ENCODE measurements at regions not wholly inside any gene's neighbourhood (a gene's known extent, or its start where the extent isn't known, plus 50 kb on each side); places are given as distances from the start of the nearest gene placed in this dataset.
"Not testable (repeated sequence)": the region's sequence is repeated elsewhere in the genome, so short reads cannot be mapped to it uniquely, and the experiment has no call there.

- not testable (repeated sequence) for H3K27ac ChIP-seq (ENCODE audit: low read depth, low read length); H3K27ac Mint-ChIP-seq (ENCODE audit: unreplicated experiment); H3K9me3 ChIP-seq (ENCODE audit: insufficient read depth, low read depth, low read length); H4K20me1 ChIP-seq (ENCODE audit: insufficient read depth, low read length); H3K27me3 Mint-ChIP-seq (ENCODE audit: low read depth, unreplicated experiment); FAIRE-seq; H3K27me3 ChIP-seq (ENCODE audit: insufficient read depth, low read length); H2AFZ ChIP-seq (ENCODE audit: low read depth, low read length); H3K79me2 ChIP-seq (ENCODE audit: insufficient read depth, low read length); H3K36me3 ChIP-seq (ENCODE audit: insufficient read depth, low read length); DNase-seq (ENCODE audit: low read depth); H3K9ac ChIP-seq (ENCODE audit: low read length); H3K36me3 Mint-ChIP-seq (ENCODE audit: low read depth, unreplicated experiment); H3K4me3 Mint-ChIP-seq (ENCODE audit: unreplicated experiment); H3K4me3 ChIP-seq (ENCODE audit: insufficient read depth, low read depth, low read length); H3K4me1 ChIP-seq (ENCODE audit: insufficient read depth, low read length); H3K4me2 ChIP-seq (ENCODE audit: low read length); H3K4me1 Mint-ChIP-seq (ENCODE audit: low read depth, unreplicated experiment); H3K9me3 Mint-ChIP-seq (ENCODE audit: unreplicated experiment)
Observed at GRCh38 chrX:83954116-83954515, 93.2 kb downstream of the CYLC1 start.

GRCh38 chrX:83966347-83966746 lies 105.4 kb downstream of the CYLC1 start:
- H3K4me1 Mint-ChIP-seq (ENCODE audit: low read depth, unreplicated experiment) = no peaks in the 10 kb centered on the region

DNA sequence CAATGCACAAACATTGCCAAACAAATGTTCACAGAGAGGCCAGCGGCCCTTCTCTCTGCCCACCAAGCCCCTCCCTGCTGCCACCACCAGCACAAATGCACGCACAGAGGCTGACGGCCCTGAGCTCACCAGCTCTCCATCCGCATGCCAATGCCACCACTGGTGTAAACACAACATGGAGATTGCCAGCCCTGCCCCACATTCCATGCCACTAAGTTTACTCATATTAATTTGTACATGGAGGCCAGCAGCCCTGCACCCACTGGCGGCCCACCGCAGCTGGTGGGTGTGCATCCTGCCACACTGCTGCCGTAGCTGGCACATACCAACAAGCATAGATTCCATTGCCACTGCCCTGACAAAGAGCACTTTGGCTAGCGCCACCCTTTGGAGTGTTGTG lies 124.0 kb downstream of the CYLC1 start:
- H3K79me2 ChIP-seq (ENCODE audit: insufficient read depth, low read length) = no peaks in the 10 kb centered on the region
- no peaks in the 10 kb centered on the region for H3K9me3 ChIP-seq (ENCODE audit: insufficient read depth, low read depth, low read length)

More at GRCh38 chrX:83966347-83966746, 105.4 kb downstream of the CYLC1 start:
- Mint-ChIP-seq H3K27ac (ENCODE audit: unreplicated experiment) (no peak overlapping the region), H3K36me3 (ENCODE audit: low read depth, unreplicated experiment) (no peaks in the 10 kb centered on the region), H3K27me3 (ENCODE audit: low read depth, unreplicated experiment) (no peaks in the 10 kb centered on the region), H3K4me3 (ENCODE audit: unreplicated experiment) (no peak overlapping the region), H3K9me3 (ENCODE audit: unreplicated experiment) (no peaks in the 10 kb centered on the region)
- no peaks in the 10 kb centered on the region for H3K4me1 ChIP-seq (ENCODE audit: insufficient read depth, low read length)
- H3K27ac ChIP-seq (ENCODE audit: low read depth, low read length) = no peak overlapping the region
- H3K79me2 ChIP-seq (ENCODE audit: insufficient read depth, low read length) = no peaks in the 10 kb centered on the region
- H2AFZ ChIP-seq (ENCODE audit: low read depth, low read length) = no peak overlapping the region
- peak; percentile 64 for FAIRE-seq
- H4K20me1 ChIP-seq (ENCODE audit: insufficient read depth, low read length) = no peaks in the 10 kb centered on the region
- no peaks in the 10 kb centered on the region for H3K36me3 ChIP-seq (ENCODE audit: insufficient read depth, low read length)
- H3K4me3 ChIP-seq (ENCODE audit: insufficient read depth, low read depth, low read length) = no peak overlapping the region
- no peak overlapping the region for H3K9ac ChIP-seq (ENCODE audit: low read length)
- no peak overlapping the region for H3K4me2 ChIP-seq (ENCODE audit: low read length)
- no peaks in the 10 kb centered on the region for H3K9me3 ChIP-seq (ENCODE audit: insufficient read depth, low read depth, low read length)
- DNase-seq (ENCODE audit: low read depth) = no peak
- no peak for TF ChIP-seq EZH2 (IDR thresholded peaks at IDR 0.05; ENCODE audit: insufficient read depth, low read length)
- TF ChIP-seq, protein P1, sequence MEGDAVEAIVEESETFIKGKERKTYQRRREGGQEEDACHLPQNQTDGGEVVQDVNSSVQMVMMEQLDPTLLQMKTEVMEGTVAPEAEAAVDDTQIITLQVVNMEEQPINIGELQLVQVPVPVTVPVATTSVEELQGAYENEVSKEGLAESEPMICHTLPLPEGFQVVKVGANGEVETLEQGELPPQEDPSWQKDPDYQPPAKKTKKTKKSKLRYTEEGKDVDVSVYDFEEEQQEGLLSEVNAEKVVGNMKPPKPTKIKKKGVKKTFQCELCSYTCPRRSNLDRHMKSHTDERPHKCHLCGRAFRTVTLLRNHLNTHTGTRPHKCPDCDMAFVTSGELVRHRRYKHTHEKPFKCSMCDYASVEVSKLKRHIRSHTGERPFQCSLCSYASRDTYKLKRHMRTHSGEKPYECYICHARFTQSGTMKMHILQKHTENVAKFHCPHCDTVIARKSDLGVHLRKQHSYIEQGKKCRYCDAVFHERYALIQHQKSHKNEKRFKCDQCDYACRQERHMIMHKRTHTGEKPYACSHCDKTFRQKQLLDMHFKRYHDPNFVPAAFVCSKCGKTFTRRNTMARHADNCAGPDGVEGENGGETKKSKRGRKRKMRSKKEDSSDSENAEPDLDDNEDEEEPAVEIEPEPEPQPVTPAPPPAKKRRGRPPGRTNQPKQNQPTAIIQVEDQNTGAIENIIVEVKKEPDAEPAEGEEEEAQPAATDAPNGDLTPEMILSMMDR (IDR thresholded peaks at IDR 0.05; ENCODE audit: insufficient read depth, low read depth, low read length) = no peak
- H3K27me3 ChIP-seq (ENCODE audit: insufficient read depth, low read length) = no peaks in the 10 kb centered on the region

DNA sequence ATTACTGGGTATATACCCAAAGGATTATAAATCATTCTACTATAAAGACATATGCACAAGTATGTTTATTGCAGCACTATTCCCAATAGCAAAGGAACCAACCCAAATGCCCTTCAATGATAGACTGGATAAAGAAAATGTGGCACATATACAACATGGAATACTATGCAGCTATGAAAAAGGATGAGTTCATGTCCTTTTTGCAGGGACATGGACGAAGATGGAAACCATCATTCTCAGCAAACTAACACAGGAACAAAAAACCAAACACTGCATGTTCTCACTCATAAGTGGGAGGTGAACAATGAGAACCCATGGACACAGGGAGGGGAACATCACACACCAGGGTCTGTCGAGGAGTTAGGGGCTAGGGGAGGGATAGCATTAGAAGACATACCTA lies 129.2 kb downstream of the CYLC1 start:
- H3K36me3 ChIP-seq (ENCODE audit: insufficient read depth, low read length); H3K27ac ChIP-seq (ENCODE audit: low read depth, low read length); H3K4me3 Mint-ChIP-seq (ENCODE audit: unreplicated experiment); H3K4me2 ChIP-seq (ENCODE audit: low read length); H3K27me3 Mint-ChIP-seq (ENCODE audit: low read depth, unreplicated experiment); H3K27ac Mint-ChIP-seq (ENCODE audit: unreplicated experiment); H3K4me3 ChIP-seq (ENCODE audit: insufficient read depth, low read depth, low read length); H3K9me3 Mint-ChIP-seq (ENCODE audit: unreplicated experiment); H3K36me3 Mint-ChIP-seq (ENCODE audit: low read depth, unreplicated experiment); H3K4me1 ChIP-seq (ENCODE audit: insufficient read depth, low read length); FAIRE-seq; DNase-seq (ENCODE audit: low read depth); H3K9ac ChIP-seq (ENCODE audit: low read length); H4K20me1 ChIP-seq (ENCODE audit: insufficient read depth, low read length); H3K79me2 ChIP-seq (ENCODE audit: insufficient read depth, low read length); H3K9me3 ChIP-seq (ENCODE audit: insufficient read depth, low read depth, low read length); H2AFZ ChIP-seq (ENCODE audit: low read depth, low read length); H3K27me3 ChIP-seq (ENCODE audit: insufficient read depth, low read length); H3K4me1 Mint-ChIP-seq (ENCODE audit: low read depth, unreplicated experiment): not testable (repeated sequence)

More for the DNA sequence above, 124.0 kb downstream of the CYLC1 start:
- Histone ChIP-seq H3K4me2 (ENCODE audit: low read length) (no peak overlapping the region), H3K4me1 (ENCODE audit: insufficient read depth, low read length) (no peaks in the 10 kb centered on the region), H3K36me3 (ENCODE audit: insufficient read depth, low read length) (no peaks in the 10 kb centered on the region), H3K4me3 (ENCODE audit: insufficient read depth, low read depth, low read length) (no peak overlapping the region), H3K9ac (ENCODE audit: low read length) (no peak overlapping the region), H4K20me1 (ENCODE audit: insufficient read depth, low read length) (no peaks in the 10 kb centered on the region), H3K27ac (ENCODE audit: low read depth, low read length) (no peak overlapping the region), H3K27me3 (ENCODE audit: insufficient read depth, low read length) (no peaks in the 10 kb centered on the region), H2AFZ (ENCODE audit: low read depth, low read length) (no peak overlapping the region)
- Mint-ChIP-seq H3K27ac (ENCODE audit: unreplicated experiment) (no peak overlapping the region), H3K27me3 (ENCODE audit: low read depth, unreplicated experiment) (no peaks in the 10 kb centered on the region), H3K4me1 (ENCODE audit: low read depth, unreplicated experiment) (no peaks in the 10 kb centered on the region), H3K4me3 (ENCODE audit: unreplicated experiment) (no peak overlapping the region), H3K9me3 (ENCODE audit: unreplicated experiment) (no peaks in the 10 kb centered on the region), H3K36me3 (ENCODE audit: low read depth, unreplicated experiment) (no peaks in the 10 kb centered on the region)
- FAIRE-seq (peak; percentile 26), DNase-seq (ENCODE audit: low read depth) (no peak)
- TF ChIP-seq, protein P1 (IDR thresholded peaks at IDR 0.05; ENCODE audit: insufficient read depth, low read depth, low read length) = no peak
- no peak for TF ChIP-seq EZH2 (IDR thresholded peaks at IDR 0.05; ENCODE audit: insufficient read depth, low read length)
